ENCODE measurements at regions not wholly inside any gene's neighbourhood (a gene's known extent, or its start where the extent isn't known, plus 50 kb on each side); places are given as distances from the start of the nearest gene placed in this dataset.
A peak's percentile ranks its signal among the peaks of the same experiment; 100 is the strongest.
"Not testable (repeated sequence)": the region's sequence is repeated elsewhere in the genome, so short reads cannot be mapped to it uniquely, and the experiment has no call there.

- DNase-seq (ENCODE audit: low read depth): no peak
Observed at GRCh38 chr6:151671195-151671594, 136.3 kb upstream of the ESR1 start.

DNA sequence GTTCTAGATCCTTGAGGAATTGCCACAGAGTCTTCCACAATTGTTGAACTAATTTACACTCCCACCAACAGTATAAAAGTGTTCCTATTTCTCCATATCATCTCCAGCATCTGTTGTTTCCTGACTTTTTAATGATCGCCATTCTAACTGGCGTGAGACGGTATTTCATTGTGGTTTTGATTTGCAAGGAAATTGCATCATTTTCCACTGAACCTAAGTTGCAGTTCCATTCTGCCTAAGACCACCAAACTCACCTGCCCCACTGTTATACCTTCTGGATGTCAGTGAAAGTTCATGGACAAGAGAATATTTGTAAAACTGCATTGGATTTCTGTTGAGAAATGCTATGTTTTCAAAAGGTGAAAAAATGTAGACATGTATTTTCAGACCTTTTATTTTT is 132.9 kb upstream of the ESR1 start:
- no peak for DNase-seq (ENCODE audit: low read depth)

DNA sequence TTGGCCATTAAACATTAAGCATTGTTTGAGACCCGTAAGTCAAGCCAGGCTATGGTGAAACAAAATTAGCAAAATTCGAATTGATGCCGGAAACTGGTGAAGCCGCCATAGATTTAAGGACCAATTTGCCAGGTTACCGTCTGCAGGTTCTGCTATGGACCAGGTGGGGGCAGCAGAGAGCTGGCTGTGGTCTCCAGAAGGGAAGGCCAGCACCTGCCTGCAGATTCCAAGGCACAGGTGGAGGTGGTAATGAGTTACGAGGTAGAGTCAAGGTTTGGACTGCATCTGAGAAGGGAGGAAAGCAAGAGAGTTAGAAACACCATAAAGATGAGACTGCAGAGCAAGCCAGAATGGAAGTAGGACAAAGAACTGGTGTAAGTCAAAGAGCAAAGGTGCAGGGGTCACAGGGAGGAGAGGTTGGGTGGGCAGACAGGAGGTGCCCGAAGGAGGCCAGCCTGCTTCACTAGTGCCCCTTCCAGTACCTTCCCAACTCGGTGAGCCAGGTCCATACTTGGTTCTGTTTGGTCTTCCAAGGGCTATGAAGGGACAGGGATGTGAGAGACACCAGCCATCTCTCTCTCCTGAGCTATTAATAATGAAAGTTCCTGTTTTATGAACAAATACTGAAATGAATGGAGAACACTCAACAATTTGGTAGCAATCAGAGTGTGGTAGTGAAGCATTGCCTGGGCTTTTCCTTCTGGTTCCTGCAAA is 131.6 kb upstream of the ESR1 start:
- DNase-seq (ENCODE audit: low read depth): peak; percentile 40

DNA sequence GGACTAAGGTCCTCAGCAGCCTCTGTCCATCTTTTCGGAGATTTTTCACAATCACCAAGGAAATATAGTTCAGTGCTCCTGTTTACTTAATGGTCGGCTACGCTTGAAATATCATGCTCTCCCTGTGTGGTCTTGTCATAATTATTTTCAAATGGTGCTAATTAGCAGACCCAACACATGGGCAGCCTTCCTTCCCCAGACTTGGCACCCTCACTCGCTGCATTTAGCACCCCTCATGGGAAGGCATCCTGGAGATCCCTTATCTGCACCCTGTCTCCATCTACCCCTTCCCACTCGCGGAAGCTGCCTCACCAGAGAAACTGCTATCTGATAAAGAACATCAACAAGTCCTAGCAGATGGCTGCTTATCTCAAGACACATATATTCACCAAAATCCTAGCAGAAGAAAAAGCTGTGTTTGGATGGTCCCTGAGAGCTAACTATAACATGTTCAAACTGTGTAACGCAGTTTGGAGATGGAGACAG is 131.0 kb upstream of the ESR1 start:
- DNase-seq (ENCODE audit: low read depth): no peak

DNA sequence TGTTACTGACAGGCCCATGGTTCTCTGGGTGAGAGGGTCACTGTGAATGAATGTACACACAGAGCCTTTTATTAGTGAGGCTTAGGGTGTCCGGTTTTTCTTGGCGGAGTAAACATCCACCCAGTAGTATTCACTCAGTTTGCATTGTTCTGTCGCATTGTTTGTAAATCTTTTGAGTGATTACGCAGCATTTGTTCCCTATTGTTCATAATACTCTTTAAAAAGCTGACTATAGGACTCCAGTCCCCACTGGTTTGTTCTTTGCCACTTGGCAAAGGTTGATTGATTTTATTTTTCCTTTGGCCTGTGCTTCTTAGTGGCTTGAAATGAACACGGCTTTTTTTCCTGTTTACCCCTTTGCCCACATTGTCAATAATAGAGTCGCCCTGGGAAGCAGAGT is 130.1 kb upstream of the ESR1 start:
- DNase-seq (ENCODE audit: low read depth): no peak

- peak; percentile 69 for DNase-seq (ENCODE audit: low read depth)
Observed at GRCh38 chr6:151679081-151679480, 128.4 kb upstream of the ESR1 start.

GRCh38 chr6:151679941-151680340 is 127.5 kb upstream of the ESR1 start:
- no peak for DNase-seq (ENCODE audit: low read depth)

DNA sequence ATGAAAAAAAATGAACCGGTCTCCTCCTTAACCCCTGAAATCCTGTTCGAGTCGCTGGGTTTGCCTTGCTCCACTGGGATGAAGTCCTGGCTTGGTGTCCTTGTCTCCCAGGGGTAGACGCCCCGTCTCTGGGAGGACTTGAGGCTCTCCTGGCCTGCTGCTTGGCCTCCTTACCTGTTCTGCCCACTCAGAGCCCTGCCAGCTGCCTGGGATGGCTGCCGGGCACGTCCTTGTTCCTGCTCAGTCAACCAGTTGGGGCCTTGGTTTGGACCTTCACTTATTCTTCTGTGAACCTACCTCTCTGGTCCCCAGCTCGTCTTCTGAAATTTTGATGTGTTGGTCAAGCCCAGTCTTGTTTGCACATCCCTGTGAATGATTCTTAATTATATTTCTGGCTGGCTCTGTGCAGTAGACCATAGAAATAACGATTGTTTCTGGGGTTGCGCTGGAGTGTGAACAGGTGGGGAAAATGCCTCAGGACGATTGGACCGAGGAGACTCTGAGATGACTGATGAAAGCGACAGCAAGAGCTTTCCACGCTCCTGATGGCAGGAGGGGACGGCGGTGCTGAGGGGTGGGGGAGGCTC is 126.5 kb upstream of the ESR1 start:
- DNase-seq (ENCODE audit: low read depth): no peak

GRCh38 chr6:151681433-151682059 is 125.9 kb upstream of the ESR1 start:
- no peak for DNase-seq (ENCODE audit: low read depth)

GRCh38 chr6:151682251-151682650 is 125.2 kb upstream of the ESR1 start:
- DNase-seq (ENCODE audit: low read depth): no peak

DNA sequence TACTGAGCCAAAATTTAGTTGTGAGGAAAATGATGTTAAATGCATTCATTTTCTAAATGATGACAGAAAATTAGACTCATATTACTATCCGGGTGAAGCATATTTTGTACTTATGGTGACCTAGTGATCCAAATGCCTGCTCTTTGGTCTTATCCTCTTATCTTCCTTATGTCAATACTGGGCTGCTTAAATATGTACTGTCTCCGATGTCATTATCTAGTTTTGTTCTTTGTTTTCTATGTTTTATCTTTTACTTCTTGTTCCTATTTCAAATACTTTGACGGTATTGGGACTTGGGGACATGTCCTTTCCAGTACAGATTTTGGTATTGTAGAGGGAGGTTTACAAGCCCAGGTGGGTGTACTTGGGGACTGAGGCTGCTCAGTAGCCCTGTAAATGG is 124.6 kb upstream of the ESR1 start:
- no peak for DNase-seq (ENCODE audit: low read depth)

GRCh38 chr6:151683381-151683780 is 124.1 kb upstream of the ESR1 start:
- DNase-seq (ENCODE audit: low read depth): no peak

DNA sequence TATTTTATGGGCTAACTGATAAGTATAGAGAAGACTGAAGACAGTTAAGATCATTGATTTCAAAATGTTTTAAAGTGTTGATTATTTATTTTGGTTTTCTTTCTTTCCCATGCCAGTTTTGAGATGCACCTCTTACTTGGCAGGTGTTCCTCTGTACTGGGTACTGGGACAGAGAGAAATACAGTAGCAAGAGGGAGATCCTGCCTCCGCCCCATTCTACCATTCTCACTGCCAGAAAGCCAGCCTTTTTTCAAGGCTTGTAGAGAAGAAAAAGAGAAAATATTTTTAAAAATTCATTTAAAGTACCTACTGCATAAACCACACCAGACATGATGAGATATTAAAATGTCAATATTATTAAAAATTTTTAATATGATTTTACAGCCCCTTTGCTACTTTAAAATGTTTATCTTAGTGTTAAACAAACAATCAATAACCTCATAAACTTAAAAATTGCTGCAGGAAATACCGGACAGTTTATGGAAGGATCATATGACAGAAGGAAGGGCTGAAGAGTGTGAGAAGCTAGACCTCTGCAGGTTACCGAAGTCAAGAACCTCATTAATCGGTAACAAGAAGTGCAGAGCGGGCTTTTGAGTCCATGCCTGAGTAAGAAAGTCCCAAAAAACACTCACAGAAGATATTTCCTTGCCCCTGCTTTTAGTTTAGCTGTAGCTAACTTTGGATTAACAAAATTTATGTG is 117.8 kb upstream of the ESR1 start:
- no peak for DNase-seq (ENCODE audit: low read depth)

GRCh38 chr6:151690303-151690702 is 117.2 kb upstream of the ESR1 start:
- DNase-seq (ENCODE audit: low read depth): peak; percentile 29

GRCh38 chr6:151690768-151691562 is 116.5 kb upstream of the ESR1 start:
- DNase-seq (ENCODE audit: low read depth): peak; percentile 56

GRCh38 chr6:151692216-151692615 is 115.3 kb upstream of the ESR1 start:
- no peak for DNase-seq (ENCODE audit: low read depth)

DNA sequence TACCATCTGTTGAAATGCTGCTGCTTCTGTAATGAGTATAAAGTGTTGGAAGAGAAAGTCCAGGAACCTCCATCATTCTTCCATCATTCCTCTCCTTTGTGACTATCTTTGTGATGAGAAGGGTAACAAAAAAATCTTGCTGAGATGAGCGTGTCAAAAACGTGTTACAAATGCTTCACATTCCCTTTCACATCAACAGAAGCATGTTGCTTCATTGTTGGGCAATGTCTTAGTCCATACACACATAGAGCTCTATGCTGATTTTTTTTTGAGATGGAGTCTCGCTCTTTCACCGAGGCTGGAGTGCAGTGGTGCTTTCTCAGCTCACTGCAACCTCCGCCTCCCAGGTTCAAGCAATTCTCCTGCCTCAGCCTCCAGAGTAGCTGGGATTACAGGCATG is 114.1 kb upstream of the ESR1 start:
- DNase-seq (ENCODE audit: low read depth): no peak

DNA sequence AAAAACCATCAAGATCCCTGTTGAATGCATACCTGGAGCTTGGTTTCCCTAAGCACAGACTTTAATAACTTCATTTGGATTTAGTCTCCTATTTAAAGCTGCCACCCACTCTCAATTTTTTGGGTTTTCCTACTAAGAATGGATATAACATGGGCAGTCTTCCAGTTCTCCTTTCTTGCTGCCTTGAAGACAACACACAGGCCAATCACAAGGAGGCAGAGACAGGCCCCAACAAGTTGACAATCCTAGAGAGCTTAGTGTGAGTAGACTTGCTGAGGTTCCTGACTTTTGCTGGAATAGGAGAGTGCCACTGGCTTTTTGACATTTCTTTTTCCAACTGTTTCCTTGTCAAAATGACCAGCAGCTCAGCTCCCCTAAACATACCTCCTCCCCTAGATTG is 112.3 kb upstream of the ESR1 start:
- no peak for DNase-seq (ENCODE audit: low read depth)

- DNase-seq (ENCODE audit: low read depth): not testable (repeated sequence)
Observed at GRCh38 chr6:151696302-151696701, 111.2 kb upstream of the ESR1 start.

GRCh38 chr6:151698931-151699700 is 108.4 kb upstream of the ESR1 start:
- no peak for DNase-seq (ENCODE audit: low read depth)

GRCh38 chr6:151699719-151700118 is 107.8 kb upstream of the ESR1 start:
- DNase-seq (ENCODE audit: low read depth): no peak
